IMR-90 (cell line): ENCODE measurements at regions not wholly inside any gene's neighbourhood (a gene's known extent, or its start where the extent isn't known, plus 50 kb on each side); places are given as distances from the start of the nearest gene placed in this dataset.

Experiments used
- ATAC-seq: fragments of 200-7000 bp; cut with Tn5 transposase; 2 replicates; pipeline ENCODE4 v1.9.1; 2020; ENCODE audit warnings: low read depth, mild to moderate bottlenecking, moderate library complexity
- BruUV-seq: library from RNA; stranded (reverse); fragments of 400-500 nt; replicated peaks from 2 replicates; lab custom pipeline; 2021; lab: Mats Ljungman, UMichigan
- CTCF ChIA-PET: fragments of 300-600 bp; formaldehyde crosslinking; extraction: SDS; loops from one replicate; lab custom pipeline; 2021; ENCODE audit warnings: antibody characterized with exemption; lab: Yijun Ruan, JAX
- POLR2A ChIA-PET: fragments of 300-600 bp; sonication (Branson Sonifier 250); formaldehyde crosslinking; loops from one replicate; lab custom pipeline; 2022; ENCODE audit warnings: antibody characterized with exemption; ENCODE audit not compliant: unreplicated experiment; lab: Charles Lee
- DNase-seq: peaks from one replicate; pipeline ENCODE4 v3.0.0; 2013
- H2AFZ ChIP-seq: replicated peaks from 2 replicates; pipeline ENCODE3; 2013; ENCODE audit warnings: low read length, mild to moderate bottlenecking; ENCODE audit not compliant: poor library complexity
- H2AK5ac ChIP-seq: 2 replicates; pipeline ENCODE4 v1.6.1; 2013; ENCODE audit warnings: low read depth, low read length, inconsistent platforms
- H2AK9ac ChIP-seq: replicated peaks from 2 replicates; pipeline ENCODE3; 2013; ENCODE audit warnings: mild to moderate bottlenecking, low read depth, low read length, moderate library complexity; ENCODE audit not compliant: poor library complexity
- H2BK120ac ChIP-seq: 2 replicates; pipeline ENCODE4 v1.6.1; 2013; ENCODE audit warnings: low read depth, low read length, inconsistent platforms
- H2BK15ac ChIP-seq: 3 replicates; pipeline ENCODE4 v1.6.1; 2013; ENCODE audit warnings: low read depth, low read length, inconsistent platforms
- H2BK20ac ChIP-seq: 2 replicates; pipeline ENCODE4 v1.6.1; 2013; ENCODE audit warnings: low read depth, mild to moderate bottlenecking, inconsistent platforms, low read length, moderate library complexity
- H2BK5ac ChIP-seq: 2 replicates; pipeline ENCODE4 v1.6.1; 2013; ENCODE audit warnings: mild to moderate bottlenecking, low read depth, low read length, inconsistent platforms; ENCODE audit not compliant: poor library complexity, severe bottlenecking
- H3K14ac ChIP-seq: replicated peaks from 2 replicates; pipeline ENCODE4 v1.6.1; 2013; ENCODE audit warnings: low read depth, low read length, inconsistent platforms
- H3K18ac ChIP-seq: 2 replicates; pipeline ENCODE4 v1.6.1; 2013; ENCODE audit warnings: low read depth, low read length, control low read depth
- H3K23ac ChIP-seq: 2 replicates; pipeline ENCODE4 v1.6.1; 2013; ENCODE audit warnings: low read depth, low read length, inconsistent platforms
- H3K27ac ChIP-seq: 2 replicates; pipeline ENCODE4 v1.5.1; 2013; ENCODE audit warnings: mild to moderate bottlenecking, control low read depth, low read length; ENCODE audit not compliant: insufficient read depth
- H3K27me3 ChIP-seq: 2 replicates; pipeline ENCODE4 v1.6.1; 2013; ENCODE audit warnings: low read length; ENCODE audit not compliant: control insufficient read depth, insufficient read depth
- H3K36me3 ChIP-seq: 2 replicates; pipeline ENCODE4 v1.6.1; 2013; ENCODE audit warnings: low read length, mixed read lengths; ENCODE audit not compliant: control insufficient read depth, insufficient read depth
- H3K4ac ChIP-seq: 2 replicates; pipeline ENCODE4 v1.6.1; 2013; ENCODE audit warnings: low read depth, low read length, inconsistent platforms
- H3K4me1 ChIP-seq: 2 replicates; pipeline ENCODE4 v1.6.1; 2013; ENCODE audit warnings: low read length, mixed read lengths; ENCODE audit not compliant: control insufficient read depth, insufficient read depth
- H3K4me2 ChIP-seq: 2 replicates; pipeline ENCODE4 v1.6.1; 2013; ENCODE audit warnings: low read depth, mild to moderate bottlenecking, control low read depth, low read length, moderate library complexity
- H3K4me3 ChIP-seq: 2 replicates; pipeline ENCODE4 v1.5.1; 2013; ENCODE audit warnings: low read depth, mild to moderate bottlenecking, control low read depth, low read length, moderate library complexity; ENCODE audit not compliant: insufficient read depth
- H3K56ac ChIP-seq: 2 replicates; pipeline ENCODE4 v1.6.1; 2013; ENCODE audit warnings: low read length, inconsistent platforms; ENCODE audit not compliant: insufficient read depth; ENCODE audit errors: extremely low read depth
- H3K79me1 ChIP-seq, 2 experiments: 2 replicates each; pipeline ENCODE4 v1.6.1; 2013; ENCODE audit warnings: low read length in 2 of 2, inconsistent platforms in 1 of 2, low read depth in 1 of 2
- H3K9ac ChIP-seq: 2 replicates; pipeline ENCODE4 v1.6.1; 2013; ENCODE audit warnings: low read depth, low read length, control low read depth
- H3K9me1 ChIP-seq: 2 replicates; pipeline ENCODE4 v1.6.1; 2013; ENCODE audit warnings: low read length, inconsistent platforms; ENCODE audit not compliant: insufficient read depth
- H3K9me3 ChIP-seq: 2 replicates; pipeline ENCODE4 v1.6.1; 2013; ENCODE audit warnings: low read length; ENCODE audit not compliant: control insufficient read depth, insufficient read depth
- H4K20me1 ChIP-seq: 2 replicates; pipeline ENCODE4 v1.6.1; 2013; ENCODE audit warnings: low read length, inconsistent platforms; ENCODE audit not compliant: insufficient read depth
- H4K5ac ChIP-seq: 2 replicates; pipeline ENCODE4 v1.6.1; 2013; ENCODE audit warnings: mild to moderate bottlenecking, low read depth, low read length, control low read depth
- H4K8ac ChIP-seq, 2 experiments: 2 replicates each; pipeline ENCODE4 v1.6.1; 2013; ENCODE audit warnings: low read depth in 2 of 2, low read length in 2 of 2, control low read depth in 1 of 2, inconsistent platforms in 1 of 2
- H4K91ac ChIP-seq: 2 replicates; pipeline ENCODE4 v1.6.1; 2013; ENCODE audit warnings: low read depth, low read length, inconsistent platforms; ENCODE audit not compliant: insufficient read depth
- BHLHE40 ChIP-seq: fragments of 150-350 bp; IDR thresholded peaks from 2 replicates; pipeline ENCODE4 v1.6.1; 2016; ENCODE audit warnings: mild to moderate bottlenecking, low read depth, low read length
- CHD1 ChIP-seq: IDR thresholded peaks from 2 replicates; pipeline ENCODE4 v1.6.1; 2012; ENCODE audit warnings: low read depth, low read length, improper control_type of control experiment
- FOS ChIP-seq: fragments of 150-350 bp; IDR thresholded peaks from 2 replicates; pipeline ENCODE4 v1.6.1; 2016; ENCODE audit warnings: low read depth, low read length
- MAFK ChIP-seq: IDR thresholded peaks from 2 replicates; pipeline ENCODE4 v1.6.1; 2012; ENCODE audit warnings: low read depth, low read length, improper control_type of control experiment
- MAZ ChIP-seq: IDR thresholded peaks from 2 replicates; pipeline ENCODE4 v1.6.1; 2012; ENCODE audit warnings: low read depth, mild to moderate bottlenecking, low read length, improper control_type of control experiment, moderate library complexity, borderline replicate concordance
- MXI1 ChIP-seq: IDR thresholded peaks from 2 replicates; pipeline ENCODE4 v1.6.1; 2012; ENCODE audit warnings: low read depth, mild to moderate bottlenecking, low read length, moderate library complexity, borderline replicate concordance
- POLR2A ChIP-seq: IDR thresholded peaks from 2 replicates; pipeline ENCODE4 v1.6.1; 2012; ENCODE audit warnings: mild to moderate bottlenecking, low read depth, low read length
- RCOR1 ChIP-seq: IDR thresholded peaks from 2 replicates; pipeline ENCODE4 v1.6.1; 2012; ENCODE audit warnings: mild to moderate bottlenecking, low read length, improper control_type of control experiment; ENCODE audit not compliant: insufficient replicate concordance
- RFX5 ChIP-seq: IDR thresholded peaks from 2 replicates; pipeline ENCODE4 v1.8.0; 2012; ENCODE audit warnings: low read depth, mild to moderate bottlenecking, low read length, moderate library complexity
- USF2 ChIP-seq: fragments of 150-350 bp; IDR thresholded peaks from 2 replicates; pipeline ENCODE4 v1.6.1; 2017; ENCODE audit warnings: mild to moderate bottlenecking, antibody characterized with exemption, low read length, low read depth
- WGBS, 2 experiments: methylation state at CpG; one replicate each; pipeline versions ENCODE4 v1.1.5 to v1.1.7; 2013; ENCODE audit warnings: missing lambda C conversion rate in 2 of 2; ENCODE audit not compliant: insufficient read length in 1 of 2; ENCODE audit errors: extremely low coverage in 2 of 2; 5-methylcytosine and 5-hydroxymethylcytosine counted together
- dilution Hi-C: fragments of 300-500 bp; cut with HindIII; formaldehyde crosslinking; loops from one replicate; pipeline ENCODE4 v1.14.3; 2018; ENCODE audit warnings: low sequenced_read_pairs; ENCODE audit not compliant: unreplicated experiment
- in situ Hi-C: fragments of 300-500 bp; cut with MboI; formaldehyde crosslinking; loops from 3 replicates; pipeline ENCODE4 v1.14.3; 2019; ENCODE audit warnings: low sequenced_read_pairs, inconsistent platforms, mixed read lengths
- intact Hi-C: fragments of 100-400 bp; cut with micrococcal nuclease; formaldehyde crosslinking; loops from 2 replicates; pipeline ENCODE4 v1.10.0; 2022
- TF ChIP-seq, protein P1 (sequence below): fragments of 150-350 bp; IDR thresholded peaks from 2 replicates; pipeline ENCODE4 v1.6.1; 2016; ENCODE audit warnings: low read depth, mild to moderate bottlenecking, low read length, moderate library complexity, borderline replicate concordance

DNA sequence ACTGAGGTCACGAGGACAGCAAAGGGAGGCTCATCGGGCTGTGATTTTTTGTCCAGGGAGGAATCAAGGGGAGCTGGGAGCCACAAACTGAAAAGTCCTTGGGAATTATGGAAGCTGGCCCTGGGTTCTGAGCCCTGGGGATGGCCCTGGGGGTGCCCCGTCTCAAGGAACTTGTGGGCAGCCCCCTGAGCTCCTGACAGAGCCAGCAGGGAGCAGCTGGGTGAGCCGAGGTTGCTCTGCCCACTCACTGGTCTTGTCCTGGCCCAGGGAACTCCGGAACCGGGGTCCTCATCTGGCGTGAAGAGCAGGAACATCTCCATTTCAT, 61.3 kb upstream of the HDAC4 start:
- H3K9ac ChIP-seq: no peak overlapping the region
- no peak overlapping the region for H3K4ac ChIP-seq
- no peaks in the 10 kb centered on the region for H3K4me1 ChIP-seq
- DNase-seq (no peak), ATAC-seq (no peak)
- CTCF ChIA-PET: no interaction called here
- in situ Hi-C loops (no loop called here), dilution Hi-C loops (no loop called here), intact Hi-C loops (no loop called here)
- 90% methylated on average over 2 of the region's 7 CpGs; no CpG with 5 or more reads in 1 of the 2 experiments for WGBS, 2 experiments
- no peak overlapping the region for H4K5ac ChIP-seq
- H4K91ac ChIP-seq: no peak overlapping the region
- no peak overlapping the region for H4K8ac ChIP-seq
- H3K18ac ChIP-seq: no peak overlapping the region
- no peaks in the 10 kb centered on the region for H3K79me1 ChIP-seq
- no peak overlapping the region for H3K27ac ChIP-seq
- no peaks in the 10 kb centered on the region for H4K20me1 ChIP-seq
- no peak overlapping the region for H2BK20ac ChIP-seq
- no peak overlapping the region for H2AFZ ChIP-seq
- no peak overlapping the region for H2BK120ac ChIP-seq
- TF ChIP-seq RCOR1 (no peak), POLR2A (no peak), BHLHE40 (no peak), USF2 (no peak), CHD1 (no peak), MAZ (no peak), RFX5 (no peak), MXI1 (no peak), FOS (no peak), MAFK (no peak)
- TF ChIP-seq, protein P1, sequence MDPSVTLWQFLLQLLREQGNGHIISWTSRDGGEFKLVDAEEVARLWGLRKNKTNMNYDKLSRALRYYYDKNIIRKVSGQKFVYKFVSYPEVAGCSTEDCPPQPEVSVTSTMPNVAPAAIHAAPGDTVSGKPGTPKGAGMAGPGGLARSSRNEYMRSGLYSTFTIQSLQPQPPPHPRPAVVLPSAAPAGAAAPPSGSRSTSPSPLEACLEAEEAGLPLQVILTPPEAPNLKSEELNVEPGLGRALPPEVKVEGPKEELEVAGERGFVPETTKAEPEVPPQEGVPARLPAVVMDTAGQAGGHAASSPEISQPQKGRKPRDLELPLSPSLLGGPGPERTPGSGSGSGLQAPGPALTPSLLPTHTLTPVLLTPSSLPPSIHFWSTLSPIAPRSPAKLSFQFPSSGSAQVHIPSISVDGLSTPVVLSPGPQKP: no peak
- no peak overlapping the region for H3K4me2 ChIP-seq
- no TSS peak for BruUV-seq
- no peaks in the 10 kb centered on the region for H3K9me1 ChIP-seq
- H3K4me3 ChIP-seq: no peak overlapping the region
- no peak overlapping the region for H2BK5ac ChIP-seq
- 0 out of 2 replicates have a peak, but pooled peaks cover 2% of the 10 kb centered on the region for H3K9me3 ChIP-seq
- H3K27me3 ChIP-seq: no peaks in the 10 kb centered on the region; the same call in 1 of the 2 replicates
- no peak overlapping the region for H3K56ac ChIP-seq
- POLR2A ChIA-PET: no interaction called here
- no peak overlapping the region for H2AK5ac ChIP-seq
- no peak overlapping the region for H3K23ac ChIP-seq
- no peak overlapping the region for H2BK15ac ChIP-seq
- no peak overlapping the region for H3K14ac ChIP-seq
- no peaks in the 10 kb centered on the region for H3K36me3 ChIP-seq
- no peak overlapping the region for H2AK9ac ChIP-seq
